Effector CD4-positive, alpha-beta T cell (primary cell): ENCODE measurements at regions not wholly inside any gene's neighbourhood (a gene's known extent, or its start where the extent isn't known, plus 50 kb on each side); places are given as distances from the start of the nearest gene placed in this dataset.

Source experiments
- DNase-seq: peaks from one replicate; pipeline ENCODE4 v3.0.0-alpha.2; 2020

DNA sequence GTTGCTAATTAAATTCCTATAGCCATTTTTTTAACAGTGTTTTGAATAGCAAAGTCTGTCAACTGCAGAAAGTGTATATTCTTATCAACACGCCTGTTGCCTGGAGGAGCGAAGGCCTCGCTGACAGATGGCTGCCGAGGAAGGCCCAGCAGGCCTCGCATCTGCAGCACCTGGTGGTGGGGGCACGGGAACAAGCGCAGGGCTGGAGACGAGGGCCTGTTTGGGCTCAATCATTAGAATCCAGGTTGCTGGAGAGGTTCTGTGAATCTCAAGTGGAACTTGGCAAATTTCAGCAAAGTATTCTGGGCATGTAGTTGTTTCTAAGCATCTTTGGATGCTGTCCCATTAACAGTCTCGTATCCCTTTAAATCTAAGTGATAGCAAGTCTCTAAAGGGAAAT lies 66.1 kb upstream of the FAM204A start:
- DNase-seq, result no peak

DNA sequence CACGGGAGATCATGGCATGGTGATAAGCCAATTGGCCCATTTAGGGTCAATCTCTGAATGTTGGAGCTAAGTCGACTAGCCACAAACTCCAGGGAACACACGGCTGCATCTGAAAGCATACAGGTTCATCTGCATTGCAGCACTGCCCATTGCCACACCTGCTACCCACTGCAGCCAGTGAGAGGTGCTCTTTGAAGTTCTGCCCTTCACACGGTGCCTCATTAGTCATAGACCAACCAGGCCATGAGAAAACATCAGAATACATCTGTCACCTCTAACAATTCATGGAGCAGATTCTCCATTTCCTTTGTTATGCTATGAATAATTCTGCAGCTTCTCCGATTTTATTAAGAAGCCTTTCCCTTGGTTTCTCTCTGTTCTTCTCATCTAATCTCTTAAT lies 65.7 kb upstream of the FAM204A start:
- DNase-seq, result no peak

DNA sequence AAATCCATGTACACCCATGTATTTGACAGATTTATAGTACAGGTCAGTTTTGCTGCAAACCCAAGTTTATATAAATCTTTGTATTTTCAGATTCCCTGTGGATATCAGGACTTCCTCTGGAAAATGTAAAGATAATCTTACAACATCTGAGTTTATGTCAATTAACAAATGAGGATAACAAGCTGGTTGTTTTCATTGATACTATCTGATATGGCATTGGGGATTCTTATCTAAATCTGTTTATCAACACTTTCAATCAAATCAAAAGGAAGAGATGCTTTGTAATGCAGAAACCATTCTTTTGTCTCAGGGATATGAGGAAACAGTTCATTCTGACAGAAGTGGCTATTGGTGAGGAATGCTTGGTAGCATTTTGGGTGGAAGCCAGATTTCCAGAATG lies 64.9 kb upstream of the FAM204A start:
- no peak for DNase-seq

DNA sequence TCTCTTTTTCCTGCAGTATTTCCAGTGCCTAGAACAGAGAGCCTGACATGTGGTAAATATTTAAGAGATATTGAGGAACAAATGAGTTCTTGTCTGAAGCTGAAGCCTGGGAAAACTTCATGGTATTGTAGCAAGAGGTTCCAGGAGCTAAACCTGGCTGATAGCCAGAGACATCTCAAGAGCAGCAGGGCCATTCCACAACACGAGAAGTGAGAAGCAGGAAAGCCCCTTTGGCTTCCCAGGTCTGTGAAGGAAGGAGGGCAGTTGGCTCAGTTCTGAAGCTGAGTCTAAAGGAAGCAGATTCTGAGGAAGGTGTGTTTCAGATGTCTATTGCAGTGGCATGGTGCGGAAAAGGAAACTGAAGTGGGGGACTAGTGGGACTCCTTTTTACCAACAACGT lies 63.8 kb upstream of the FAM204A start:
- DNase-seq, result no peak

DNA sequence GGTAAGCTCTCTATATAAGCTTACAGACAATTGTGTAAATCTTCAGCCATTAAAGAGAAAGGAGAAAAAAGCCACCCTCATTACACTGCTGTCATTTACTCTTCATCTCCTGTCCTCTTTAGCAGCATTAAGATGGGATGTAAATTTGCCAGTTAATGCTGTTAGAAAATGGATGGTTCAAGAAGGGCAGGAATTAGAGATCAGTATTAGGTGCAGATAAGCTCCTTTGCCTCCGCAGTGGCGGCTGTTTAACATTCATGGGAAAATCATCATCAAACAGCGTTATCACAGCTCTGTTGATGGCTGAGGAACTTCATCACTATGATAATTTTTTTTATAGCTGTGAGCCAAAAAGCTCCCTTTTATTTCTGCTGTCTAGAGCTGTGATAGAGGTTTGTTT lies 61.8 kb upstream of the FAM204A start:
- DNase-seq, result no peak

DNA sequence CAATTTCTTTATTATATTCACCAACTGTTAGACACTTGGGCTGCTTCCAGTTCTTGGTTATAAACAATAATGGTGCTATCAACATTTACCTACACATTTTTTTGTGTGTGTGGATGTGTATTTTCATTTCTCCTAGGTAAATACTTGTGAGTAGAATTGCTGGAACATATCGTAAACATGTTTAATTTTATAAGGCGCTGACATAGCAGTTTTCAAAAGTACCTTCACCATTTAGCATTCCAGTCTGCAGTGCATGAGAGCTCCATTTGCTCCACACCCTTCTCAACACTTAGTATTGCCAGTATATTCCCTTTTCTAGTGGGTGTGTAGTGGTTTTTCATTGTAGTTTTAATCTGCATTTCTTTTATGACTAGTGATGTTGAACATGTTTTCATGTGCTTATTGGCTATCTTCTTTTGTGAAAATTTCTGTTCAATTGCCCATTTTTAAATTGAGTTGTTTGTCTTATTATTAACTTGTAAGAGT lies 59.6 kb upstream of the FAM204A start:
- DNase-seq, result no peak

DNA sequence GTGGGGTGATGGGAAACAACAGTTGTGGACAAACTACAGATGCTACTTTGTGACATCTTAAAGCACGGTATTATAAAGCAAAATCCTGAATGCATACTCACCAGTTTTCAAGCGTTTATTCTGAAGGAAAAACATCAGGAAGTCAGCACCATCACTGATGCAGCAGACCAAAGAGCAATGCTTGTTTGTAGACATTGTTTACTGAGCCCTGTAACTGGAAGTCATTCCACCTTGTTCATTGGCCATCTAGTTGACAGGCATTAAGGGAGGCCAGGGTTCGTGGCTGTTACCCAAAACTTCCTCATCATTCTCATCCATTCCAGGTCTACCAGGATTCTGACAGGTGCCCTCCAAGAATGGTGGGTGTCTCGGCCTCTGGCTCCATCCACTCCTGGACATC lies 55.3 kb upstream of the FAM204A start:
- no peak for DNase-seq

DNA sequence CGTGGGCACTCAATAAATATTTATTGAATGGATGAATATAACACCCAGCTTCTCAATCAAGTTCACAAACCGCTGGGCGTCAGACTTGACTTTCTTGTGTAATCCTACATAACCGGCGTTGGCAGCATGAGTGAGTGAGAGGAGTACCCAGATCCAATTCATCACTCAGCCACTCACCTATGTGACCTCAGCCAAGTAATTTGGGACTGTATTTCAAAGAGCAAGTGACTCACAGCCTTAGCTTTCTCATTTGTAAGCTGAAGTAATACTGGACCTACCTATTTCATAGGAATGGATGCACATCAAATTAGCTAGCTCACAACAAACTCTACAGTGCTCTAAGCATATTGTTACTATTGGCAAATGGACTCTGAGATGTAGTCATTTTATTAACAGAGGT lies 53.8 kb upstream of the FAM204A start:
- DNase-seq, result no peak

DNA sequence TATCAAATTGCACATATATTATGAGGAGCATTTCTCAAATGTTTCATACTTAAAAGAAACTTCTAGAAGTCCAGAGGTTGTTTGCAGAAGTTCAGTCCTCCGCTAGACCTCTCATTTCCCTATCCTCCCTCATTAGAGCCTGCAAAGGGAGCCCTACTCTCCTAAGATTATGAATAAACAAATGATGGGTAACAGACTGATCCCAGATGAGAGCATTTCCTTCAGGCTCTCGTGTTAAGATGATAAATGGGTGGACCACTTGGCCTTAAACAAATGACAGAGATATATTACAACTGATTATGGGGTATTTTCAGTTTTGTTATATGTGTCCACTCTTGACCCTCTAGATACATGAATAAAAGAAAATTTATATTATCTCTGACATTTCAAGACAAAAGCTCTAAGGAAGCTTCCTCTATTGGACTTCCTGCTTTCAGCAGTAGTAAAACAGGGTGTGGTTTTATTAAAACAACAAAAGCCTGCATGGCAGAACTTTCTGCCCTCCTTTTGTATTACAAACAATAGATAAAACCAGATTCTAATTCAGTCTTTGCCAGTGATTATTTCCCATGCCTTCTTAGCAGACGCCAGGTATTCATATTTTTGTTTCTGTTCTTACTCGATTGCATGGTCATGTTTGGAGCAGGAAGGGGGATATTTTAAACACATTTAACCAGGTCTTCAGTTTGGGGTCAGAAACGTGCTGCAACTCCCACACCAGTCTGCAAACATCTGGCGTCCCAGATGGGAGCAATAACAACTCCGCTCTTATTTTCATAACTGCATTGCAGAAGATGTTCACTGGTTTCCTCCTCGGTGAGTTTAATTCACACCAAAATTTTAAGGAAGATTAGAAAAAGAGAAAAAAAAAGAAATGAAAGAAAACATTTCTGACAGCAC lies 52.4 kb upstream of the FAM204A start:
- no peak for DNase-seq

DNA sequence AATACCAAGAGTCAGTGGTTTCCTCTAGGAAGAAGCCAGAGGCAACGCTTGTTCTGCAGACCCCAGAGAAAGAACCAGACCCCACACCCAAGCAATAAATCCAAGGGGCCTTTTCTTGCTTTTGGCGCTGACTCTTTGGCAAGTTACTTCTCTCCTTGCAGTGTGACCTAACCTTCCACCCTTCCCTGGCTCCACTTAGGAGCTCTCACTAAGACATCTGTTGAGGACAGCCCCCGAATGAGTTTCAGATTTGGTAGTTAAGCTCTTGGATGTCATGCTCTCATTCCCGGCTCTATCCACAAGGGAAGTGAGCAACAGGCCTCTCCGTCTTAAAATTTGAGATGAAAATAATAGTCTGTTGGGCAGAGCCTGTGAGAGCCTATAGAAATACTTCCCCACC lies 50.6 kb upstream of the FAM204A start:
- no peak for DNase-seq
